Common myeloid progenitor, CD34-positive (primary cell): ENCODE measurements at regions not wholly inside any gene's neighbourhood (a gene's known extent, or its start where the extent isn't known, plus 50 kb on each side); places are given as distances from the start of the nearest gene placed in this dataset.
A peak's percentile ranks its signal among the peaks of the same experiment; 100 is the strongest.

Source experiments
- CTCF ChIA-PET: fragments of 350-600 bp; sonication (Branson Sonifier 250); formaldehyde crosslinking; loops from one replicate; lab custom pipeline; 2021; ENCODE audit warnings: antibody characterized with exemption; lab: Charles Lee
- POLR2A ChIA-PET: fragments of 350-600 bp; sonication (Branson Sonifier 250); formaldehyde crosslinking; loops from one replicate; lab custom pipeline; 2021; ENCODE audit warnings: antibody characterized with exemption; lab: Charles Lee
- DNase-seq, 3 donors: peaks; one replicate each; pipeline versions ENCODE4 v3.0.0 to v3.0.0-alpha.2; 2013
- H3K27ac ChIP-seq, 2 experiments: 1 replicate in 1 of 2; 2 replicates in 1 of 2; pipeline ENCODE4 v1.7.0; 2013; ENCODE audit warnings: inconsistent platforms in 2 of 2, low read length in 2 of 2, mild to moderate bottlenecking in 2 of 2, low read depth in 1 of 2, moderate library complexity in 1 of 2; ENCODE audit not compliant: severe bottlenecking in 2 of 2, insufficient read depth in 1 of 2, poor library complexity in 1 of 2
- H3K27me3 ChIP-seq, 5 experiments: replicated peaks in 2 of 5; 1 replicate in 3 of 5; 2 replicates in 2 of 5; pipeline versions ENCODE4 v1.6.1 to v1.7.0; 2013; ENCODE audit warnings: low read length in 4 of 5, mild to moderate bottlenecking in 2 of 5, moderate library complexity in 2 of 5, inconsistent platforms in 1 of 5; ENCODE audit not compliant: insufficient read depth in 5 of 5, control insufficient read depth in 4 of 5
- H3K36me3 ChIP-seq, 4 experiments: 1 replicate in 2 of 4; 2 replicates in 2 of 4; pipeline versions ENCODE4 v1.6.1 to v1.7.0; 2013; ENCODE audit warnings: low read length in 3 of 4, control low read depth in 1 of 4, mild to moderate bottlenecking in 1 of 4; ENCODE audit not compliant: control insufficient read depth in 4 of 4, insufficient read depth in 4 of 4
- H3K4me1 ChIP-seq, 4 experiments: 1 replicate in 3 of 4; 2 replicates in 1 of 4; pipeline versions ENCODE4 v1.6.1 to v1.7.1; 2013; ENCODE audit warnings: low read length in 3 of 4, mild to moderate bottlenecking in 3 of 4, control low read depth in 1 of 4, inconsistent platforms in 1 of 4, moderate library complexity in 1 of 4; ENCODE audit not compliant: control insufficient read depth in 4 of 4, insufficient read depth in 4 of 4; ENCODE audit errors: control extremely low read depth in 1 of 4
- H3K4me3 ChIP-seq, 7 experiments: 1 replicate in 4 of 7; 2 replicates in 3 of 7; pipeline versions ENCODE4 v1.5.1 to v1.7.0; 2013; ENCODE audit warnings: mild to moderate bottlenecking in 7 of 7, low read length in 6 of 7, moderate library complexity in 6 of 7, inconsistent platforms in 2 of 7, low read depth in 2 of 7, control low read depth in 1 of 7; ENCODE audit not compliant: insufficient read depth in 4 of 7, control insufficient read depth in 1 of 7; ENCODE audit errors: extremely low read depth in 1 of 7
- H3K9me3 ChIP-seq, 5 experiments: 1 replicate in 4 of 5; 2 replicates in 1 of 5; pipeline versions ENCODE4 v1.6.1 to v1.7.1; 2013; ENCODE audit warnings: low read length in 4 of 5, mild to moderate bottlenecking in 2 of 5, inconsistent platforms in 1 of 5, low read depth in 1 of 5, moderate library complexity in 1 of 5; ENCODE audit not compliant: control insufficient read depth in 4 of 5, insufficient read depth in 2 of 5; ENCODE audit errors: control extremely low read depth in 1 of 5
- WGBS: methylation state at CpG from one replicate; pipeline ENCODE4 v1.1.5; 2013; ENCODE audit not compliant: insufficient coverage; 5-methylcytosine and 5-hydroxymethylcytosine counted together

DNA sequence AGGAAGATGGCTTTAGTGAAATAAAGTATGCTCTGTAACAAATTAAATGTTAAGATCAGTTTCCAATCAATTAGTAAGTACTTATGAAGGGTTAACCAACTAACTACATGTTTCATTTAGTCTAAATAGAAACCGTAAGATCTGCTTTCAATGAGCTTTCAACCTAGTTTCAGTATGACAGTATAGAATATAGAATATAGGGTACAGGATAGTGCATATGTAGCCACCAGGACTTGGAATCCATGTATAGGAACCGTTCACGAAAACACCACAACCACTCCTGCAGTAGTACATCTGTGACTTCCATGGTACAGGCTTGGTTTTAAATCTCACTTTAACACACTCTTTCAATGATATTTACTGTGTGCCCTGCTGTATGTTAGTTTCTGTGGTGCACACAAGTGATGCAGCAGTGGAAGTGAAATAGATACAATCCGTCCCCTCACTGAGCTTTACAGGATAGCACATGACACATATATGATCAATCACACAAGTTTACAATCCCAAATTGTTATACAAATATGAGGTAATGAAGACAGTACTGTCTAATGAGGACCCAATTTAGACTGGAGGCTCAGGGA is 479.7 kb upstream of the MARCKS start:
- Histone ChIP-seq H3K4me3 (no peak overlapping the region), H3K27ac (no peak overlapping the region), H3K36me3 (no peaks in the 10 kb centered on the region), H3K9me3 (no peaks in the 10 kb centered on the region), H3K27me3 (peaks cover 0 to 18% (median 4%) of the 10 kb centered on the region in 5 experiments), H3K4me1 (peaks cover 0 to 2% (median 0%) of the 10 kb centered on the region in 4 experiments)
- CTCF ChIA-PET: no interaction called here
- no peak for DNase-seq
- POLR2A ChIA-PET: no interaction called here
- no CpG with 5 or more reads among the region's 4 CpGs for WGBS

DNA sequence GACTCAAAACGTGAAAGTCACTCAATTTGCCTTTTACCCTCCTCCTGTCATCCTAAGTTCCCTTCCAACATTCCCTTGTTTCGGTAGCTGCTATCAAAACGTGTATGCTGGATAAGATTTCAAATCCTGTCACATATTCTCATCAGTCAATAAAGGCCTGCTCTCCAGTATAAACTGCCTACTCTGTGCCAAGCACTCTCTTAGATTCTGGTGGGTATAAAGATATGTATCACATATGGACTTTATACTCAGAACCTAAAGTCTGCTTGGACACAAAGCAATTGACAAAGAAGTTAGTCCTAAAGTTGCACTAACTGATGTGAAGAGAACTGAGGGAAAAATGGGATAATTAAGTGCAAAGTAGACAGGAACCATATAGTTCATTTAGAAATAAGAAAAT is 476.6 kb upstream of the MARCKS start:
- no peaks in the 10 kb centered on the region for H3K36me3 ChIP-seq
- H3K27me3 ChIP-seq: peaks cover 0 to 29% (median 6%) of the 10 kb centered on the region in 5 experiments
- no peak overlapping the region for H3K27ac ChIP-seq
- H3K4me3 ChIP-seq: no peak overlapping the region
- H3K9me3 ChIP-seq: no peaks in the 10 kb centered on the region
- DNase-seq: peak in 1 of 3 donors; percentile 1
- H3K4me1 ChIP-seq: peaks cover 0 to 2% (median 0%) of the 10 kb centered on the region in 4 experiments
- ChIA-PET CTCF (no interaction called here), POLR2A (no interaction called here)
- WGBS: 81% methylated on average over 3 of the region's 3 CpGs

DNA sequence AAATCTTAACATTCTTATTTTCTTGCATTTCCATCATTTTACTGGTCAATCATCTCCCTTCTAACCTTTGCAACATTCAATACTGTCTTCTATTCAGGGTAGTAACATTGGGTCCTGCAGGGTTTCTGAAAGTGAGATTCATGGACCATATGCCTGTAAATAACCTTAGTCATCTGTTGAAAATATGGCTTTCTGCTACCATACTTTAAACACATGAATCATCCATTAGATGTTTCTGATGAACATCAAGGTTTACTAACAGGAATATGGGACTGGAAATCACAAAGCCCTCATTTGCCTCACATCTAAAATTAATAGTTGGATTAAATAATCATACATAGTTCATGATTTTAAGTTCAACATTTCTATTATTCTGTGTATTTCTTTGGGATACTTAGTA is 475.9 kb upstream of the MARCKS start:
- CTCF ChIA-PET: no interaction called here
- H3K27ac ChIP-seq: no peak overlapping the region
- DNase-seq: peak in 2 of 3 donors; percentile 3 to 13

DNA sequence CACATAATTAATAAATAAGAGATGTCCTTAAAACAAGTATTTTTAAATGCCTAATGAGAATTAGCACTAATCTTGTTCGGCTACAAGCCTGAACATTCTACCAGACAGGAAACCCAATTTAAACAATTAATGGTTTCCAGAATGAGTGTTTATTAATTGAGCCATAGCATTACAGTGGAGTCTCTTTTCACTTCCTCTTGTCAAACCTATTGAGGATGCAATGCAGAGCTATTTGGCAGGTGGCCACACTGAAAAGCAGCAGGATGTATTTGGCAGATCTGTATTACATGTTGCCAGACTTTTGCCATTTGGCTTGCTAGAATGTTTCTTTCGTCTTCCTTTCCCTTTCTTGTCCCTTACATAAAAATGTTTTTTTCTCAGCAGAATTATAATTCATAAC is 475.2 kb upstream of the MARCKS start:
- POLR2A ChIA-PET: no interaction called here
- no peaks in the 10 kb centered on the region for H3K36me3 ChIP-seq
- WGBS: no CpG with 5 or more reads among the region's 2 CpGs
- H3K27ac ChIP-seq: no peak overlapping the region
- peaks cover 0 to 24% (median 6%) of the 10 kb centered on the region in 5 experiments for H3K27me3 ChIP-seq
- CTCF ChIA-PET: no interaction called here
- peaks cover 0 to 2% (median 0%) of the 10 kb centered on the region in 4 experiments for H3K4me1 ChIP-seq
- no peak overlapping the region for H3K4me3 ChIP-seq
- no peaks in the 10 kb centered on the region for H3K9me3 ChIP-seq
- DNase-seq: peak; percentile 49 to 91 (median 89)

More for the DNA sequence above, 475.9 kb upstream of the MARCKS start:
- H3K4me3 ChIP-seq: no peak overlapping the region
- POLR2A ChIA-PET: no interaction called here
- no peaks in the 10 kb centered on the region for H3K36me3 ChIP-seq
- H3K27me3 ChIP-seq: peaks cover 0 to 24% (median 6%) of the 10 kb centered on the region in 5 experiments
- H3K9me3 ChIP-seq: no peaks in the 10 kb centered on the region
- H3K4me1 ChIP-seq: peaks cover 0 to 2% (median 0%) of the 10 kb centered on the region in 4 experiments

DNA sequence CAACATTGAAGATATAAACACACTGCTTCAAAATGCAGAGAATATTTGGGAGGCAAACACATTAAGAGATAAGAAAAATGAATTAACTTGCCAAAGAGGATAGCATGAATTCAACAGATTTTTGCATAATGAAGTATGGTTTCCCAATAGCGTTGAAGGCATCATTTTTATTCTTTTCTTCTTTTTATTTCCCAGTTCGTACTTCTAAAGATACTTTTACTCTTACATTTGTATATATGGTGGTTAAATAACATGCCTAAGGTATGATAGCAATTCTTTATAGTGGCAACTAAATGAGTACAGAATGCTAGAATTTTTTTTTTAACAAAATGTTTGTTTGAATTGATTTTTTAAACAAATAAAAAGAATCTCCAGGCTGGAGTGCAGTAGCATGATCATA is 473.4 kb upstream of the MARCKS start:
- DNase-seq: no peak
- peaks cover 0 to 2% (median 0%) of the 10 kb centered on the region in 4 experiments for H3K4me1 ChIP-seq
- H3K9me3 ChIP-seq: no peaks in the 10 kb centered on the region
- ChIA-PET CTCF (no interaction called here), POLR2A (no interaction called here)
- H3K27ac ChIP-seq: no peak overlapping the region
- no peak overlapping the region for H3K4me3 ChIP-seq
- peaks cover 0 to 18% (median 9%) of the 10 kb centered on the region in 5 experiments for H3K27me3 ChIP-seq
- no peaks in the 10 kb centered on the region for H3K36me3 ChIP-seq
- no CpG with 5 or more reads among the region's 2 CpGs for WGBS

DNA sequence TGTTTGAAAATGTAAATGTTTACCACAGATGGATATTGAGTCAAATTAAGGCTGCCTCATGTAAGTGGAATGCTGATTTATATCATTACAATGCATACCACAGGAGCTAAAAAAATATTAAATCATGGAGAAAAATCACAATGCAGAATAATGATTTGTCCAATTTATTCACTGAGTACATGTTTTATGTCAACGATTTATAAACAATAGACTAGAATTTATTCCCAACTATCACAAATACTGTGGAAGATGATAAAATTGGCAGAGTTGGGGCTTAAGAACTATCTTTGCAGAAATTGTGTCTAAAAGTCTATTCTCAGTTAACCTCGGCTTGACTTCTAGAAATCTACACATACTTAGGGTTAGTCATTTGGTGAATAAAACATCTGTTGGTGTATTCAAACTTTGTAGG is 472.1 kb upstream of the MARCKS start:
- H3K9me3 ChIP-seq: no peaks in the 10 kb centered on the region
- H3K27ac ChIP-seq: no peak overlapping the region

DNA sequence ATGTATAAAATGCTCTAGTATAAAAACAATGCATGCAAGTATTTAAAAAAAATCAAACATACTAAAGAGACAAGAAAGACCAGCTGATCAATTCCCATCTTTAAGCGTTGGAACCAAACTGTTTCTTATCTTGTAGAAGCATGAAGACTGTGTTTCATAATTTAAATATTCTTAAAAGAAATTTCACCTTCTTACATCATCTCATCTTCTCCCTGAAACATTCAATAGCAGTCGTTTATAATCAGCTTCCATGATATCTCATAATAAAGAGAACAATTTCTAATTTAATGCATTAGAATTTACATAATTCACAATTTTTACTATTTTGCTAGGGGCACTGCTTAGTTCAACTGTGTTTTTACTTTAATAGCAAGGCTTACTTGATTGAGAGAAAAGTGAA is 468.1 kb upstream of the MARCKS start:
- ChIA-PET CTCF (interaction anchor here (0.7 kb wide), 1 partner anchor 80 kb away, joined by 3 read pairs; no protein-coding TSS in a partner anchor), POLR2A (no interaction called here)
- H3K27ac ChIP-seq: no peak overlapping the region
- no CpG with 5 or more reads among the region's 2 CpGs for WGBS
- peaks cover 0 to 6% (median 0%) of the 10 kb centered on the region in 5 experiments for H3K27me3 ChIP-seq
- H3K9me3 ChIP-seq: no peaks in the 10 kb centered on the region
- no peaks in the 10 kb centered on the region for H3K36me3 ChIP-seq
- no peaks in the 10 kb centered on the region for H3K4me1 ChIP-seq
- no peak for DNase-seq
- H3K4me3 ChIP-seq: no peak overlapping the region

More for the DNA sequence above, 472.1 kb upstream of the MARCKS start:
- H3K4me1 ChIP-seq: peaks cover 0 to 2% (median 0%) of the 10 kb centered on the region in 4 experiments
- no peak for DNase-seq
- H3K36me3 ChIP-seq: no peaks in the 10 kb centered on the region
- H3K4me3 ChIP-seq: no peak overlapping the region
- H3K27me3 ChIP-seq: peaks cover 0 to 18% (median 9%) of the 10 kb centered on the region in 5 experiments
- POLR2A ChIA-PET: no interaction called here
- CTCF ChIA-PET: no interaction called here
- no CpG with 5 or more reads among the region's 2 CpGs for WGBS
